IPS DF 4.7 (cell line): ENCODE measurements at regions not wholly inside any gene's neighbourhood (a gene's known extent, or its start where the extent isn't known, plus 50 kb on each side); places are given as distances from the start of the nearest gene placed in this dataset.
"Not testable (repeated sequence)": the region's sequence is repeated elsewhere in the genome, so short reads cannot be mapped to it uniquely, and the experiment has no call there.

Experiments used
- DNase-seq: peaks from one replicate; pipeline ENCODE4 v3.0.0-alpha.2; 2013; ENCODE audit warnings: low spot score; ENCODE audit errors: extremely low read depth

DNA sequence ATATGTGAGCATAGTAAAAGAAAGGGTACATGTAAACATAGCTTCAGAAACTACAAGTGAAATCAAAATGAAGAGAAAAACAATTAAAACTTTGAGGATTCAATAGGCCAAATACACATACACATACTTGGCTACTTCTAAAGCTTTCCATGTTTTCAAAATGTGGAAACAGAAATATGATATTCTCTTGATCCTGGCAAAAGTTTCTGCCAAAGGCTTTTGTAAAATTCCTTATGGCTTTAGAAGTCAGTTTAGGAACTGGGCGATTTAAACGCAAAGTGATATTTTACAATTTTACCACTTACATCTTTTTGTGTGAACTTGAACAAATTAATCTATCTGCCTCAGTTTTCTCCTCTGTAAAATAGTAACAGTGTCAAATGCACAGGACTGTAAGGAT, 756.4 kb downstream of the C12orf50 start:
- DNase-seq = no peak

GRCh38 chr12:87270919-87271318, 758.3 kb downstream of the C12orf50 start:
- DNase-seq = no peak

GRCh38 chr12:87266305-87266704, 762.9 kb downstream of the C12orf50 start:
- DNase-seq = no peak

DNA sequence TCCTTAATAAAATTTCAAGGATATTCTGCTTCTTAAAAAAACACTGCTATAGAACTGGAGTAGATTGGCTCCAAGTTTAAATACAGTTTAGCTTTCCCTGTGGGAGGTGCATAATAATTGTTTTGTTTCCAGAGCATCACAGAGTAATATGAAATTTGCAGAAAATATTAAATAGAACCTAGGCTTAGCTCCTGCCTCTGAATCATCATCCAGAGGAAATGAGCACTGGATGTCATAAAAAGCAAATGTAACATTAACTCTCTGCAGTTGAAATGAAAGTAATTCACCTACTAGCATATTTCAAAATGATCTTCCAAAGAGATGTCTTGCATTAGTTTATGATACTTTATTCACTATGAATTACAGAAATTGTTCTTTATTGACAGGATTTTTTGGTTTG, 769.8 kb downstream of the C12orf50 start:
- no peak for DNase-seq

GRCh38 chr12:87254381-87255030, 774.7 kb downstream of the C12orf50 start:
- DNase-seq = no peak

DNA sequence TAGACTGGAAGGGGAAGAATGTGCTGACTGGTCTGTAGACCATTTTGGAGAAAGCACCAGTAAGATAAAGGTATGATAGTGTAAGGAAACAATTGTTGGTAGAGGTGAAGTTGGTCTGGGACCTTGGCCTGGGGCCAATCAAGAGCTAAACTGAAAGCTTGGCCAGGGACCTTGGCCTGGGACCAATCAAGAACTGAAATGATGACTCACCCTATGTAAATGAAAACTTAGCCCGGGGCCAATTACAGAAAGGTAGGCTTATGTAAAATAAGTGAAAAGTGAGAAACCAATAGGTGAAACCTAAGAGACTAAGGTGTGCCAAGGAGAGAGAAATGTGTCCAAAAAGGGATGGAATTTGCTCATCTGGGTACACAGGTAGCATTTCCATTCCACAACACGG, 776.0 kb downstream of the C12orf50 start:
- no peak for DNase-seq

GRCh38 chr12:87246726-87247125, 782.5 kb downstream of the C12orf50 start:
- DNase-seq = no peak

- DNase-seq = no peak
Measured at GRCh38 chr12:87238466-87238865, 790.7 kb downstream of the C12orf50 start.

GRCh38 chr12:87234898-87235297, 794.3 kb downstream of the C12orf50 start:
- DNase-seq = no peak

- no peak for DNase-seq
Measured at GRCh38 chr12:87233671-87234070, 795.5 kb downstream of the C12orf50 start.

DNA sequence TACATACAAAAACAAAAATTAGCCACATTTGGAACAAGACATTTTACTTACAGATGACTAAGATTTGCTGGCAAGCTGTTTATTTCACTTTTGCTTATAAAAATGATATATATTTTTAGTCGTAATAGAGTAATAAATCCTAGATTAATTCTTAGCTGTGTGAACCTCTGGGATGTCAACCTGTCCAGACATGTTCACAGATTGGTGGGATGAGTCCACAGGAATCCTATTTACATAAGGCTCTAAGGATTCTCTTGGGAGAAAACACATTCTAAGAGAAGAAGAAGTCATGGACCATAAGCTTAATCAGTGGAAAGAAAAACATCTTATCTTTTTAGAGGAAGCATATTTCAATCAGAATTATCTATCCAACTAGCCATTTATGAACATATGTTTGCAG, 797.4 kb downstream of the C12orf50 start:
- no peak for DNase-seq

DNA sequence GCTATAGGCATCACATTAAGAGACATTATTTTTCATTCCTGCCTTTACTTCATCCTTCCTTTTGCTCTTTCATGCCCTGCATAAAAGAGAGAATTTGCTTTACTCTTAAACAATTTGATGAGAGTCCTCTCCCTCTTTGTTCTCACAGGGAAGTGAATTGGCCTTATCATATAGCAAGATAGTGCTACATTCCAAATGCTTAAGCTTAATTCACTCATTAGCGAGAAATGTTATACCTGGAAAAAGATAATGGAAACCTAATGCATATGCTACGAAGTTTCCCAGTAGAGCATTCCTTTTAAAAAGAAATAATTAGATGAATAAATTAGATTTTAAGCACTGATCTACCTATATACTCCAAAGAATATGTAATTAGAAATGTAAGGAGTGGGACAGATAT, 798.8 kb downstream of the C12orf50 start:
- DNase-seq = no peak

GRCh38 chr12:87227162-87227561, 802.0 kb downstream of the C12orf50 start:
- DNase-seq = no peak

DNA sequence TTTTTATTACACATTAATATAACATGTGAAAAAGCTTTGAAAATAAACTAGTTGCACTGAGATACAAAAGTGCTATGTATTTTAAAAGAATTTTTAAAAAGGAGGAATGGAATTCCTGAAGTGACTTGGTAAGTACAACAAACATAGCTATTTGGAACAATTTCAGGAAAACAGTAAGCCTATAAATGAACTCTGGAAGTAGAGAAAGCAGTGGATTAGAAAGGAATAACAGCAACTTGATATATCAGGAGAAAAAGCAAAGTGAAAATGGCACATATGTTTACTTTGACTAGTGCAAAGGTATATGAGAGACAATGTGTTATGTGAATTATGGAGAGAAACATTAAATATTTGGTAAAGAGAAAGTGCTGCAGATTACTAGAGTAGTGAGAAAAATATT, 811.7 kb downstream of the C12orf50 start:
- no peak for DNase-seq

DNA sequence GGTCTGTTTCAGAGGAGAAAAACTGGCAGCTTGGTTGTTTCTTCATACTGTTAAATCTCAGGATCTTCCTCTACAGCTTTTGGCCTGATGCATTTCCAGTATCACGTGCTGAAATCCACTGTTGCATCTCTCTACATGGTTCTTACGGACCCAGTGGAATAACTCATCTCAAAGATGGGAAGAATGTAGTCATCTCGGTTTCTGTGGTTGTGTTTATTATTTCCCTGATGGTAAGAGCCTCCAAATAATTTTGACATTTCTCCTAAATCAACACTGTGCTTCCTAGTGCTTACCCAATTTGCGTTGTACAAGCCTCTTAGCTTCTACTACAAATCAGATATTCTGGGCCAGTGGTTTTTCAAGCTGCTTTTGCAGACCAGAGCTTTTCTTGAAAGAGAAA, 812.8 kb downstream of the C12orf50 start:
- DNase-seq = no peak

- DNase-seq = no peak
Measured at GRCh38 chr12:87202189-87202588, 827.0 kb downstream of the C12orf50 start.

DNA sequence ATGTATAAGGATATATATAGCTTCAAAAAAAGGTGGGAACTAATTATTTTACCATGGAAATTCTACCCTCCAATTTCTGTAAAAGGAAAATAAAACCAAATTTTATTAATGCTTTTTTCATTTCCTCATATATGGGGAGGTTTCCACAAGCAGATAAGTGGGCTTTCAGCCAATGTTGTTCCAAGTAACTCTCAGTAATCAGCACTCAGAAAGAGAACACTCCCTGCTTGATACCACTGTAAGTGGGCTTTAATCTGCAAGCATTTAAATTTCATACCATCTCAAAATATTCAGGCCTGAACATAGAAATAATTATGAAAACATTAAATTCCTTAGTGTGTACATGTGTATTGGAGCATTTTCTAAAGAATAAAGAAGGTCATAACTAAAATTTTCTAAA, 827.6 kb downstream of the C12orf50 start:
- DNase-seq = no peak

DNA sequence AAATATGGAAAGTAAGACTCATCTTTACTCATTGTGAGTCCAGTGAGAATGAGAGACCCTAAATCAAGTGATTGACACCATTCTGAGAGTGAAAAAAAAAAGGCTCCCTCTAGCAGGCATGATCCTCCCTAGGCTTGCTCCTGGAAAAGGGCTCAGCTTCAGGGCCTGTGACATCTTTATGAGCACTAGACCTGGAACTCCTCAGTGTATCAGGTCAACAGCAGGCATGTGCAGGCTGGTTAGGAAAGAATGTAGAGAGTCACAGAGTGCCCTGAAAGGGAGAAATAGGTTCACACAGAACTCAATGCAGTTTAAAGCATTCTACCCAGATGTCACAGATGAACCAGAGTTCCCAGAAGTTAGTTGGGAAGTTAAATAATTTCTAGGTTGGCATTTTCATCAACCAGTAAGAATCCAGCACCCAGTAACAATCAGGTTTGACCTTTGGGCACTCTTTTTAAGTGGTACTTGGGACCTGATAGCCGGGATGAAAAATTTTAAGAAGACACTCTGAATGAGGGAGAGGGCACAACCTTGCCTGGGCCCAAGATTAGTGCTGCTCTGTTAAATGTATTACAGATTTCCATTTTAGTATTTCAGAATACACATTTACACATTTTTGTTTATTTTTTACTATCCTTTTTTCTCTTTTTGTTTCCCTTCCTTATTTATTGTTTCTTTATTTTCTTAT, 828.8 kb downstream of the C12orf50 start:
- no peak for DNase-seq

- no peak for DNase-seq
Measured at GRCh38 chr12:87198181-87198580, 831.0 kb downstream of the C12orf50 start.

- DNase-seq = no peak
Measured at GRCh38 chr12:87196321-87196720, 832.9 kb downstream of the C12orf50 start.

DNA sequence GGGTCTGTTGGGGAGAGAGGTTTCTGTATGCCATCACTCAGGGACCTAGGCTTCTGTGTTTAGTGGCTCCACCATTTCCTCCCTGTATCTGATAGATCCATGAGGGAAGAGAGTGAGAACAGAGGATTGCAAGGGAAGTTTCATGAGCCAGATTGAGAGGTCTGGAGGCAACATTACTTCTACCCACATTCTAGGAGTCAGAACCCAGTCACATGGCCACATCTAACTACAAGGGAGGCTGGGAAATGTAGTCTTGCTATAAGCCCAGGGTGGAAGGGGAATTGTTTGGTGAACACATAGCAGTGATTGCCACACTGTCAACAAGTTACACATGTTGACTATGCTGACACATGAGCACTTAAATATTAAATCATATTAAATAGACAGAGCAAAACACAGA, 834.8 kb downstream of the C12orf50 start:
- not testable (repeated sequence) for DNase-seq

- no peak for DNase-seq
Measured at GRCh38 chr12:87185367-87185766, 843.8 kb downstream of the C12orf50 start.

GRCh38 chr12:87182696-87183233, 846.4 kb downstream of the C12orf50 start:
- DNase-seq = no peak
